H1 (cell line): ENCODE measurements at regions not wholly inside any gene's neighbourhood (a gene's known extent, or its start where the extent isn't known, plus 50 kb on each side); places are given as distances from the start of the nearest gene placed in this dataset.

ENCODE experiments used
- CTCF ChIA-PET: fragments of 300-600 bp; sonication (Branson Sonifier 250); formaldehyde crosslinking; loops from one replicate; lab custom pipeline; 2021; ENCODE audit not compliant: partially characterized antibody; lab: Charles Lee
- POLR2A ChIA-PET: fragments of 300-600 bp; sonication (Branson Sonifier 250); formaldehyde crosslinking; loops from one replicate; lab custom pipeline; 2021; ENCODE audit warnings: inconsistent platforms; ENCODE audit not compliant: partially characterized antibody; lab: Charles Lee
- DNase-seq, 2 experiments: peaks; one replicate each; pipeline versions ENCODE4 v3.0.0 to v3.0.0-alpha.2; 2010 to 2022; ENCODE audit warnings: low spot score in 2 of 2, low read depth in 1 of 2, mixed read lengths in 1 of 2
- FAIRE-seq: peaks from 2 replicates; lab custom pipeline; 2011; peaks lifted over from hg19 to GRCh38; lab: Jason Lieb, UNC
- H2AFZ ChIP-seq: 2 replicates; pipeline ENCODE4 v1.8.1; 2012; ENCODE audit warnings: low read length, inconsistent platforms
- H2AK5ac ChIP-seq: 2 replicates; pipeline ENCODE4 v1.6.1; 2013; ENCODE audit warnings: low read depth, low read length
- H2BK120ac ChIP-seq: replicated peaks from 2 replicates; pipeline ENCODE3; 2013; ENCODE audit warnings: low read depth, low read length, inconsistent platforms
- H2BK12ac ChIP-seq: 2 replicates; pipeline ENCODE4 v1.6.1; 2013; ENCODE audit warnings: low read depth, low read length
- H2BK15ac ChIP-seq: 2 replicates; pipeline ENCODE4 v1.6.1; 2013; ENCODE audit warnings: low read length
- H2BK20ac ChIP-seq: 2 replicates; pipeline ENCODE4 v1.6.1; 2013; ENCODE audit warnings: low read length
- H2BK5ac ChIP-seq: 2 replicates; pipeline ENCODE4 v1.6.1; 2013; ENCODE audit warnings: low read depth, low read length
- H3K14ac ChIP-seq: 2 replicates; pipeline ENCODE4 v1.6.1; 2013; ENCODE audit warnings: inconsistent platforms; ENCODE audit not compliant: insufficient read length
- H3K18ac ChIP-seq: 2 replicates; pipeline ENCODE4 v1.6.1; 2013; ENCODE audit warnings: low read length; ENCODE audit errors: extremely low read depth
- H3K23ac ChIP-seq: 2 replicates; pipeline ENCODE4 v1.6.1; 2013; ENCODE audit warnings: inconsistent platforms; ENCODE audit not compliant: insufficient read length
- H3K23me2 ChIP-seq: 2 replicates; pipeline ENCODE4 v1.6.1; 2013; ENCODE audit warnings: low read depth, low read length
- H3K27ac ChIP-seq: 2 replicates; pipeline ENCODE4 v1.6.1; 2011; ENCODE audit warnings: low read depth, low read length, inconsistent platforms
- H3K27me3 ChIP-seq, 4 experiments: replicated peaks in 1 of 4; 1 replicate in 1 of 4; 2 replicates in 3 of 4; pipeline versions ENCODE4 v1.6.1 to v1.8.1; 2011 to 2013; ENCODE audit warnings: low read length in 3 of 4, mild to moderate bottlenecking in 3 of 4, inconsistent platforms in 2 of 4, mixed read lengths in 2 of 4, moderate library complexity in 1 of 4; ENCODE audit not compliant: control insufficient read depth in 3 of 4, insufficient read depth in 3 of 4; ENCODE audit errors: extremely low read depth in 1 of 4
- H3K36me3 ChIP-seq, 4 experiments: 2 replicates each; pipeline versions ENCODE4 v1.6.1 to v1.8.1; 2011 to 2013; ENCODE audit warnings: mild to moderate bottlenecking in 4 of 4, low read length in 3 of 4, moderate library complexity in 2 of 4, control low read depth in 1 of 4, inconsistent platforms in 1 of 4; ENCODE audit not compliant: insufficient read depth in 4 of 4, control insufficient read depth in 2 of 4
- H3K4ac ChIP-seq: replicated peaks from 2 replicates; pipeline ENCODE3; 2013; ENCODE audit warnings: low read length, low read depth, mixed read lengths, inconsistent platforms; ENCODE audit not compliant: insufficient read length
- H3K4me1 ChIP-seq, 4 experiments: replicated peaks in 1 of 4; 1 replicate in 1 of 4; 2 replicates in 3 of 4; pipeline versions ENCODE4 v1.6.1 to v1.8.1; 2011 to 2013; ENCODE audit warnings: low read length in 3 of 4, inconsistent platforms in 2 of 4, mixed read lengths in 1 of 4; ENCODE audit not compliant: insufficient read depth in 4 of 4, control insufficient read depth in 3 of 4
- H3K4me2 ChIP-seq, 2 experiments: 2 replicates each; pipeline versions ENCODE4 v1.6.1 to v1.8.1; 2011 to 2013; ENCODE audit warnings: low read depth in 2 of 2, low read length in 2 of 2, control low read depth in 1 of 2, inconsistent platforms in 1 of 2, mild to moderate bottlenecking in 1 of 2; ENCODE audit not compliant: insufficient read depth in 1 of 2
- H3K4me3 ChIP-seq, 4 experiments: fragments of 200-600, 300-600 bp in 1 of 4; sonication (generic), shearing (Covaris generic), sonication (Bioruptor Twin) in 1 of 4; 2 replicates each; pipeline versions ENCODE4 v1.5.1 to v1.8.1; 2011 to 2016; ENCODE audit warnings: low read length in 4 of 4, low read depth in 3 of 4, control low read depth in 2 of 4, inconsistent platforms in 2 of 4, mild to moderate bottlenecking in 2 of 4, mixed read lengths in 1 of 4, moderate library complexity in 1 of 4; ENCODE audit not compliant: insufficient read depth in 2 of 4; ENCODE audit errors: extremely low read depth in 1 of 4
- H3K56ac ChIP-seq: replicated peaks from 2 replicates; pipeline ENCODE3; 2013; ENCODE audit warnings: low read depth, mild to moderate bottlenecking, mixed read lengths, low read length, inconsistent platforms; ENCODE audit not compliant: insufficient read length
- H3K79me1 ChIP-seq: 2 replicates; pipeline ENCODE4 v1.6.1; 2013; ENCODE audit warnings: low read depth, low read length, control low read depth
- H3K79me2 ChIP-seq, 2 experiments: 2 replicates each; pipeline versions ENCODE4 v1.6.1 to v1.8.1; 2012 to 2013; ENCODE audit warnings: low read length in 2 of 2, mild to moderate bottlenecking in 2 of 2, inconsistent platforms in 1 of 2; ENCODE audit not compliant: insufficient read depth in 2 of 2, control insufficient read depth in 1 of 2
- H3K9ac ChIP-seq, 4 experiments: replicated peaks in 1 of 4; 1 replicate in 1 of 4; 2 replicates in 3 of 4; pipeline versions ENCODE4 v1.6.1 to v1.8.1; 2011 to 2013; ENCODE audit warnings: low read depth in 3 of 4, low read length in 3 of 4, control low read depth in 2 of 4, mild to moderate bottlenecking in 2 of 4, moderate library complexity in 2 of 4, inconsistent platforms in 1 of 4; ENCODE audit errors: extremely low read depth in 1 of 4
- H3K9me3 ChIP-seq, 2 experiments: 2 replicates each; pipeline versions ENCODE4 v1.6.1 to v1.8.1; 2012 to 2013; ENCODE audit warnings: mild to moderate bottlenecking in 2 of 2, moderate library complexity in 2 of 2, control low read depth in 1 of 2, inconsistent platforms in 1 of 2, low read depth in 1 of 2, low read length in 1 of 2, mixed read lengths in 1 of 2; ENCODE audit not compliant: insufficient read depth in 2 of 2
- H4K20me1 ChIP-seq, 2 experiments: replicated peaks in 1 of 2; 2 replicates each; pipeline versions ENCODE3 to v1.8.1; 2011 to 2013; ENCODE audit warnings: inconsistent platforms in 2 of 2, low read length in 2 of 2, mild to moderate bottlenecking in 1 of 2; ENCODE audit not compliant: insufficient read depth in 2 of 2, control insufficient read depth in 1 of 2
- H4K5ac ChIP-seq: 2 replicates; pipeline ENCODE4 v1.6.1; 2013; ENCODE audit warnings: low read length, low read depth, mixed read lengths, inconsistent platforms; ENCODE audit not compliant: insufficient read length
- H4K8ac ChIP-seq: 2 replicates; pipeline ENCODE4 v1.8.0; 2013; ENCODE audit warnings: mild to moderate bottlenecking, moderate library complexity, low read length, inconsistent platforms; ENCODE audit not compliant: insufficient read depth; ENCODE audit errors: extremely low read depth
- H4K91ac ChIP-seq: replicated peaks from 2 replicates; pipeline ENCODE3; 2013; ENCODE audit warnings: low read length, mixed read lengths, inconsistent platforms; ENCODE audit not compliant: insufficient read length
- ASH2L ChIP-seq: fragments of 200-600, 300-600 bp; sonication (generic); IDR thresholded peaks from one replicate; pipeline ENCODE4 v1.7.1; 2017; ENCODE audit warnings: low read length
- CREB1 ChIP-seq: IDR thresholded peaks from 2 replicates; pipeline ENCODE4 v1.6.1; 2012; ENCODE audit warnings: inconsistent platforms
- EGR1 ChIP-seq: IDR thresholded peaks from 2 replicates; pipeline ENCODE4 v1.6.1; 2011; ENCODE audit warnings: low read depth, low read length, borderline replicate concordance
- FOSL1 ChIP-seq: IDR thresholded peaks from 2 replicates; pipeline ENCODE4 v1.6.1; 2011; ENCODE audit warnings: mild to moderate bottlenecking, low read depth, low read length, moderate library complexity; ENCODE audit not compliant: insufficient read depth
- POU5F1 ChIP-seq: IDR thresholded peaks from 2 replicates; pipeline ENCODE4 v1.6.1; 2011; ENCODE audit warnings: low read depth, mild to moderate bottlenecking, low read length, moderate library complexity
- RAD21 ChIP-seq, 2 experiments: IDR thresholded peaks in 1 of 2; conservative IDR thresholded peaks in 1 of 2; 2 replicates each; pipeline ENCODE4 v1.6.1; 2011; ENCODE audit warnings: low read depth in 2 of 2, low read length in 2 of 2, improper control_type of control experiment in 1 of 2, inconsistent platforms in 1 of 2, mild to moderate bottlenecking in 1 of 2, moderate library complexity in 1 of 2
- WGBS, 2 experiments: shearing (Covaris generic) in 1 of 2; methylation state at CpG; one replicate each; pipeline versions ENCODE4 v1.1.6 to v1.1.7; 2013 to 2015; ENCODE audit warnings: low lambda C conversion rate in 2 of 2, mixed read lengths in 2 of 2, inconsistent platforms in 1 of 2, low coverage in 1 of 2, missing lambda C conversion rate in 1 of 2; ENCODE audit not compliant: insufficient replicate concordance in 2 of 2, insufficient coverage in 1 of 2, insufficient read length in 1 of 2; ENCODE audit errors: extremely low coverage in 1 of 2, missing lambda C conversion rate in 1 of 2; 5-methylcytosine and 5-hydroxymethylcytosine counted together
- TF ChIP-seq, protein P1 (sequence below): IDR thresholded peaks from 2 replicates; pipeline ENCODE4 v1.6.1; 2011; ENCODE audit warnings: low read length, improper control_type of control experiment

DNA sequence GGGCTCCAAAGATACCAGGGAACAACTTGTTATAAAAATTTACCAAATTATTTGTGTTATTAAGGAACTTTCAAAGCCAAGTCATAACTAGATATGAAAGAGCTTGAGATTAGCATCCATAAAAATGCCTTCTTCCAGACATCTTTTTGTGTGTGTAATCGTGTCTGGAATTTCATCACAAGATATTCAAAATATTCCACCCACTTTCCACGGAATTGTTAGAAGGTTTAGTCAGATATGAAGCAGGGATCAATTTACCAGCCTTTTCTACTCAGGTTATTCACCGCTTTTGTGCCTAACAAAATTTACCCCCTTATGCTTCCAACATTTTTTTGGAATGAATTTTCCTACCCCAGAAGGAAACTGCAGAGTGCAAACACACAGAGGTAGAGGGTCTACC lies 130.2 kb upstream of the ACVR2A start:
- H4K20me1 ChIP-seq: no peaks in the 10 kb centered on the region
- no peak overlapping the region for H2AFZ ChIP-seq
- no peak overlapping the region for H3K56ac ChIP-seq
- no peaks in the 10 kb centered on the region for H3K79me2 ChIP-seq
- H3K14ac ChIP-seq: no peak overlapping the region
- no peaks in the 10 kb centered on the region for H3K79me1 ChIP-seq
- no peaks in the 10 kb centered on the region for H3K36me3 ChIP-seq
- H3K23ac ChIP-seq: no peak overlapping the region
- POLR2A ChIA-PET: no interaction called here
- FAIRE-seq (no peak), DNase-seq (no peak)
- H3K23me2 ChIP-seq: no peaks in the 10 kb centered on the region
- H2BK5ac ChIP-seq: no peak overlapping the region
- H3K4ac ChIP-seq: no peak overlapping the region
- WGBS, 2 experiments: 89% methylated on average over 3 of the region's 3 CpGs; no CpG with 5 or more reads in 1 of the 2 experiments
- H4K8ac ChIP-seq: no peak overlapping the region
- no peak overlapping the region for H2BK20ac ChIP-seq
- H2BK120ac ChIP-seq: no peak overlapping the region
- no peak overlapping the region for H3K4me3 ChIP-seq
- no peak overlapping the region for H3K27ac ChIP-seq
- H3K18ac ChIP-seq: no peak overlapping the region
- no peak overlapping the region for H2BK12ac ChIP-seq
- H2AK5ac ChIP-seq: no peak overlapping the region
- CTCF ChIA-PET: no interaction called here
- no peak overlapping the region for H3K9ac ChIP-seq
- no peaks in the 10 kb centered on the region for H3K4me1 ChIP-seq
- H2BK15ac ChIP-seq: no peak overlapping the region
- H3K4me2 ChIP-seq: no peak overlapping the region
- no peak overlapping the region for H4K91ac ChIP-seq
- no peaks in the 10 kb centered on the region for H3K9me3 ChIP-seq
- H4K5ac ChIP-seq: no peak overlapping the region
- no peaks in the 10 kb centered on the region for H3K27me3 ChIP-seq
- TF ChIP-seq FOSL1 (no peak), RAD21 (IDR thresholded peaks at IDR 0.05 in 1 of 2, conservative IDR thresholded peaks at IDR 0.05 in 1 of 2; ENCODE audit: low read depth in 2 of 2, low read length in 2 of 2) (no peak), POU5F1 (no peak), EGR1 (no peak), CREB1 (no peak), ASH2L (no peak)
- TF ChIP-seq, protein P1, sequence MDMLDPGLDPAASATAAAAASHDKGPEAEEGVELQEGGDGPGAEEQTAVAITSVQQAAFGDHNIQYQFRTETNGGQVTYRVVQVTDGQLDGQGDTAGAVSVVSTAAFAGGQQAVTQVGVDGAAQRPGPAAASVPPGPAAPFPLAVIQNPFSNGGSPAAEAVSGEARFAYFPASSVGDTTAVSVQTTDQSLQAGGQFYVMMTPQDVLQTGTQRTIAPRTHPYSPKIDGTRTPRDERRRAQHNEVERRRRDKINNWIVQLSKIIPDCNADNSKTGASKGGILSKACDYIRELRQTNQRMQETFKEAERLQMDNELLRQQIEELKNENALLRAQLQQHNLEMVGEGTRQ: no peak
